GM12892 (cell line): ENCODE measurements at regions not wholly inside any gene's neighbourhood (a gene's known extent, or its start where the extent isn't known, plus 50 kb on each side); places are given as distances from the start of the nearest gene placed in this dataset.

Experiments
- POLR2A ChIP-seq: IDR thresholded peaks from 2 replicates; pipeline ENCODE4 v1.6.1; 2011; ENCODE audit warnings: low read depth, low read length, control low read depth
- TAF1 ChIP-seq: IDR thresholded peaks from 2 replicates; pipeline ENCODE4 v1.6.1; 2011; ENCODE audit warnings: low read depth, mild to moderate bottlenecking, control low read depth, low read length, borderline replicate concordance

- TF ChIP-seq TAF1 (no peak), POLR2A (no peak)
These were observed 105.3 kb downstream of the OAT start for GRCh38 chr10:124313374-124313773.
